Activated T-cell treated with anti-CD3 and anti-CD28 coated beads, Interleukin-2, amount 50 U/mL, for 72 hours (primary cell): ENCODE measurements at regions not wholly inside any gene's neighbourhood (a gene's known extent, or its start where the extent isn't known, plus 50 kb on each side); places are given as distances from the start of the nearest gene placed in this dataset.
"Not testable (repeated sequence)": the region's sequence is repeated elsewhere in the genome, so short reads cannot be mapped to it uniquely, and the experiment has no call there.

Source experiments
- ATAC-seq, 2 donors: fragments of 150-1000 bp; cut with Tn5 transposase; replicated peaks in 1 of 2; 2 replicates each; pipeline ENCODE4 v1.10.0; 2021; ENCODE audit warnings: moderate library complexity in 2 of 2, mild to moderate bottlenecking in 1 of 2
- DNase-seq, 2 donors: peaks; one replicate each; pipeline ENCODE4 v3.0.0; 2021 to 2022; ENCODE audit warnings: mixed read lengths in 1 of 2
- H3K27ac Mint-ChIP-seq: one replicate; pipeline ENCODE4 v1.8.0; 2022; ENCODE audit warnings: mild to moderate bottlenecking, moderate library complexity, mixed read lengths
- H3K27me3 Mint-ChIP-seq: one replicate; pipeline ENCODE4 v1.8.0; 2022; ENCODE audit warnings: low read depth, mixed read lengths
- H3K36me3 Mint-ChIP-seq, 2 donors: one replicate each; pipeline ENCODE4 v1.8.0; 2022; ENCODE audit warnings: mixed read lengths in 2 of 2, mild to moderate bottlenecking in 1 of 2; ENCODE audit not compliant: insufficient read depth in 2 of 2
- H3K4me1 Mint-ChIP-seq: one replicate; pipeline ENCODE4 v1.8.0; 2022; ENCODE audit warnings: low read depth, mixed read lengths
- H3K4me3 Mint-ChIP-seq, 2 donors: one replicate each; pipeline ENCODE4 v1.8.0; 2022; ENCODE audit warnings: mild to moderate bottlenecking in 2 of 2, mixed read lengths in 2 of 2, moderate library complexity in 2 of 2
- H3K9me3 Mint-ChIP-seq, 2 donors: one replicate each; pipeline ENCODE4 v1.8.0; 2022; ENCODE audit warnings: mixed read lengths in 2 of 2

DNA sequence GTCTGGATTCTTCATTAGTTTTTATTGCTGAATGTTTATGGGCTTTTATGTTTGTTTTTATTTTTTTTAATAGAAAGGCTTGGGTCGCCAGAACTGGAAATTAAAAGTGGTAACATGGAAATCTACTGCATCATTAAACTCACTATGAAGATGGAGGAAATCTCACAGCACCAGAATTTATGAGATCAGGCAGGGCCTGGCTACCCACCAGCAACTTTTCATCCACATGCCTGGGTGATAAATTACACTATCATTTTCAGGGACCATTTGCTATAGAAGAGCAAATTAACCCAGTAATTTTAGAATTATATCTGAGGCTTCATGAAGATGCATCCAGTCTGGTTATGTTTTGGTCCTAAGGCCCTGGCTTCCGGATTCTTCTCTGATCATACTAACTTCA lies 57.8 kb upstream of the PLCB4 start:
- no peaks in the 10 kb centered on the region for H3K36me3 Mint-ChIP-seq
- ATAC-seq (no peak), DNase-seq (no peak)
- H3K9me3 Mint-ChIP-seq: peaks cover 2 to 4% of the 10 kb centered on the region in 2 donors
- no peaks in the 10 kb centered on the region for H3K4me1 Mint-ChIP-seq
- no peaks in the 10 kb centered on the region for H3K27me3 Mint-ChIP-seq
- no peak overlapping the region for H3K4me3 Mint-ChIP-seq
- H3K27ac Mint-ChIP-seq: no peak overlapping the region

DNA sequence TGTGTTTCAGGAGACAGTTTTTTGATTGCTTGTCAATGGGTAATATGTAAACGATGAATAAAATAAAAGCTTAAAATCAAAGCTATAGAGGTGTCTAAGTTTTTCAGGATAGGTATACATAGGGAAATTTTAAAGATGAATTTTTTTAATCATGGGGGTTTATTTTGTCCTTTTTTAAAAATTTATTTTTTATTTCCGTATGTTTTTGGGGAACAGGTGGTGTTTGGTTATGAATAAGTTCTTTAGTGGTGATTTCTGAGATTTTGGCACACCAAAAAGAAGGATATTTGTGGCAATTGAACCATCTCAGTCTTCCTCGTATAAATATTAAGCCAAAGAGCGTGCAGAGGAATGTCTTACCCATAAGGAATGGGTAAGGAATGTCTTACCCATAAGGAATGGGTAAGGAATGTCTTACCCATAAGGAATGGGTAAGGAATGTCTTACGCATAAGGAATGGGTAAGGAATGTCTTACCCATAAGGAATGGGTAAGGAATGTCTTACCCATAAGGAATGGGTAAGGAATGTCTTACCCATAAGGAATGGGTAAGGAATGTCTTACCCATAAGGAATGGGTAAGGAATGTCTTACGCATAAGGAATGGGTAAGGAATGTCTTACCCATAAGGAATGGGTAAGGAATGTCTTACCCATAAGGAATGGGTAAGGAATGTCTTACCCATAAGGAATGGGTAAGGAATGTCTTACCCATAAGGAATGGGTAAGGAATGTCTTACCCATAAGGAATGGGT lies 53.5 kb upstream of the PLCB4 start:
- H3K9me3 Mint-ChIP-seq: not testable (repeated sequence)

DNA sequence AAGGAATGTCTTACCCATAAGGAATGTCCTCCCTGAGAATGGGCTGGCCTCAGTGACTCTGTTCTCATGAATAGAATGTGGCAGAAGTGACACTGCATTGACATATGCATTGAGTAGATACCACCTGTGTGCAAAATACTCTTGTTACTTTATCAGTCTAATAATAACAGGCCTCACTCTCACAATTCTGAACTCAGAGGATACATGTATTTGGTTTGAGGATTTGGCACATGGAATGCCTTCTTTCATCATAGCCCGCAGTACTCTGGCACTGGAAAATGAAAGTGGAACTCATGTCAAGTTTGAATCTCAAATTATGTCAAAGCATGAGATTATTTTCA lies 52.9 kb upstream of the PLCB4 start:
- DNase-seq: no peak
- H3K4me1 Mint-ChIP-seq: no peaks in the 10 kb centered on the region
- H3K27ac Mint-ChIP-seq: no peak overlapping the region
- no peak for ATAC-seq
- H3K4me3 Mint-ChIP-seq: no peak overlapping the region
- no peaks in the 10 kb centered on the region for H3K36me3 Mint-ChIP-seq
- peaks cover 0 to 2% of the 10 kb centered on the region in 2 donors for H3K9me3 Mint-ChIP-seq
- no peaks in the 10 kb centered on the region for H3K27me3 Mint-ChIP-seq

More for the DNA sequence above, 53.5 kb upstream of the PLCB4 start:
- H3K4me1 Mint-ChIP-seq, H3K36me3 Mint-ChIP-seq, H3K27me3 Mint-ChIP-seq, H3K27ac Mint-ChIP-seq, H3K4me3 Mint-ChIP-seq, DNase-seq, ATAC-seq: not testable (repeated sequence)

DNA sequence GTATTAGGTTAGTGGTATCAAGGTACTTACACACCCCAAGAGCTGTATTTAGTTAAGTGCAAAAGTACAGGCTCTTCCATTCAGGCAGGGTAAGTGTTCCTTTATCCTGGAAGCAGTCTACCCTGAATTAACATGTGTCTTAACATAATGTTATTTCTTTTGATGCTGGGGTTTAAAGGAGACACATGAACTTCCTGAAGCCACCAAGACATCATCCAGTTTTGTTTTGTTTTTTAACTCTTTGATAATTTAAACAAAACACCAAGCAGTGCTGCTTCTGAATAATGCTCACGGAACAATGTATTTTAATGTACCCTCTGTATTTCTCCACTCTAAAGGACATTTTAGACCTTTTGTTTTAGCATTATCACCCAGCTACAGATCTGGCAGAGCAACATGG lies 50.5 kb upstream of the PLCB4 start:
- H3K4me1 Mint-ChIP-seq: no peaks in the 10 kb centered on the region
- ATAC-seq (no peak), DNase-seq (no peak)
- H3K27me3 Mint-ChIP-seq: no peaks in the 10 kb centered on the region
- no peaks in the 10 kb centered on the region for H3K36me3 Mint-ChIP-seq
- no peaks in the 10 kb centered on the region for H3K9me3 Mint-ChIP-seq
- no peak overlapping the region for H3K27ac Mint-ChIP-seq
- H3K4me3 Mint-ChIP-seq: no peak overlapping the region
